Ovary (tissue), 3 donors: ENCODE measurements at regions not wholly inside any gene's neighbourhood (a gene's known extent, or its start where the extent isn't known, plus 50 kb on each side); places are given as distances from the start of the nearest gene placed in this dataset.
"Not testable (repeated sequence)": the region's sequence is repeated elsewhere in the genome, so short reads cannot be mapped to it uniquely, and the experiment has no call there.

Source experiments
- CTCF ChIP-seq, 3 donors: fragments of 450-650 bp in 2 of 3; fragments of 200-600 bp in 1 of 3; IDR thresholded peaks; one replicate each; pipeline versions ENCODE4 v1.5.1 to v1.8.0; 2016 to 2022; ENCODE audit warnings: antibody characterized with exemption in 3 of 3, mild to moderate bottlenecking in 1 of 3
- EP300 ChIP-seq: sonication (generic); formaldehyde crosslinking; IDR thresholded peaks from one replicate; pipeline ENCODE4 v1.6.1; 2017; ENCODE audit warnings: antibody characterized with exemption
- donor health status: DM: no; HTN: no; CAD: no.

GRCh38 chr1:146322893-146323292 lies 94.1 kb upstream of the NOTCH2NLA start:
- TF ChIP-seq CTCF (IDR thresholded peaks at IDR 0.05); EP300: not testable (repeated sequence)
